ENCODE measurements at regions not wholly inside any gene's neighbourhood (a gene's known extent, or its start where the extent isn't known, plus 50 kb on each side); places are given as distances from the start of the nearest gene placed in this dataset.
A peak's percentile ranks its signal among the peaks of the same experiment; 100 is the strongest.
"Not testable (repeated sequence)": the region's sequence is repeated elsewhere in the genome, so short reads cannot be mapped to it uniquely, and the experiment has no call there.

DNA sequence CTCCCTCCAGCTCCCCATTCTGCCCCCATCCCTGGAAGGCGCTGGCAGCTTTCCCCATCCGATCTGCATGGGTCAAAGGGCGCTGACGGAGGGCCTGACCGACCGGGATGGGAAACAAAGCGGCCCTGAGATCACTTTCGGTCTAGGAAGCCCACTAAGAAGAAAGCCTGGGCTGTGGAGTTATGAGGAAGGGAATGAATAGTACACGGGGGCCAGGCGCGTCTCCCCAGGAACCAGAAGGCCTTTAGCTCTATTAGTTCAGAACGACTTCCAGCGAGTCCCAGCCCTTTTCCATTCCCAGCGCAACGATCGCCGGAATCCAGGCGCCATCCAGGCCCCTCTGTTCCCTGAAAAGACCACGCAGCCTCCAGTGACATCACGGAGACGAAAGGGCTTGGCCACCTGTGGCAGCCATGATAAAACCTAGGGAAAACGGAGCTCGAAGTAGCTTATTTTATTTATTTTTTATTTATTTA lies 70.1 kb upstream of the CCDC180 start:
- DNase-seq: peak in 2 of 3 donors; percentile 16 to 18
- no peak overlapping the region for H3K27ac ChIP-seq (ENCODE audit: low read depth in 1 of 2, low read length in 1 of 2)
- H3K27me3 ChIP-seq (ENCODE audit: control insufficient read depth in 3 of 3, insufficient read depth in 3 of 3, low read length in 2 of 3): peaks cover 0 to 2% (median 0%) of the 10 kb centered on the region in 3 donors
- H3K4me3 ChIP-seq: no peak overlapping the region
- no peak for ATAC-seq (ENCODE audit: insufficient read depth, low FRiP score)
- H3K9ac ChIP-seq (ENCODE audit: insufficient read depth in 1 of 2, low read length in 2 of 2): no peak overlapping the region
- H3K36me3 ChIP-seq (ENCODE audit: control insufficient read depth in 4 of 4, insufficient read depth in 4 of 4, low read length in 4 of 4): peaks cover 0 to 3% (median 0%) of the 10 kb centered on the region in 4 donors
- H3K9me3 ChIP-seq (ENCODE audit: control insufficient read depth in 4 of 4, insufficient read depth in 3 of 4, low read length in 3 of 4): no peaks in the 10 kb centered on the region
- no peak for TF ChIP-seq CTCF (IDR thresholded peaks at IDR 0.05; ENCODE audit: control extremely low read depth, extremely low read depth)
- peaks cover 0 to 10% (median 4%) of the 10 kb centered on the region in 5 donors for H3K4me1 ChIP-seq (ENCODE audit: control insufficient read depth in 5 of 5, insufficient read depth in 5 of 5, low read length in 5 of 5)
- WGBS, 2 donors: 74 to 79% methylated on average over 23 of the region's 23 CpGs

DNA sequence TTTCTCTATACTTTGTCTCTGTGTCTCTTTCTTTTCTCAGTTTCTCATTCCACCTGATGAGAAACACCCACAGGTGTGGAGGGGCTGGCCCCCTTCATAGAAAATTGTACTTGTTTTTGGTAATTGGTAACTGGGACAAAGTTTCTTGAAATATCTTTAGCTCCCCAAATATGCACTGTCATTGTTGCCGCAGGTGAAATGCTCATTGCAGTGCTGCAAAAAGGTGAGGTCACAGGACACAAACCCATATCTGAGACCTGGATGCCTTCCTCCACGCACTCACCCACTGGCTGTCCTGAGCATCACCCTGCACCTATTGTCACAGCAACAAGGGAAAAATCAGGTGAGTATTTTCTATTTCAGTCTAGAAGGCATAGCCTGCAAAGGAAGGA lies 74.5 kb upstream of the CCDC180 start:
- H3K27ac ChIP-seq (ENCODE audit: low read depth in 1 of 2, low read length in 1 of 2); H3K4me1 ChIP-seq (ENCODE audit: control insufficient read depth in 5 of 5, insufficient read depth in 5 of 5, low read length in 5 of 5); H3K27me3 ChIP-seq (ENCODE audit: control insufficient read depth in 3 of 3, insufficient read depth in 3 of 3, low read length in 2 of 3); H3K9me3 ChIP-seq (ENCODE audit: control insufficient read depth in 4 of 4, insufficient read depth in 3 of 4, low read length in 3 of 4); H3K9ac ChIP-seq (ENCODE audit: insufficient read depth in 1 of 2, low read length in 2 of 2); H3K36me3 ChIP-seq (ENCODE audit: control insufficient read depth in 4 of 4, insufficient read depth in 4 of 4, low read length in 4 of 4); H3K4me3 ChIP-seq; DNase-seq; ATAC-seq (ENCODE audit: insufficient read depth, low FRiP score): not testable (repeated sequence)
- WGBS, 2 donors: 96 to 100% methylated on average over 2 of the region's 2 CpGs

GRCh38 chr9:97232060-97233008 lies 75.1 kb upstream of the CCDC180 start:
- WGBS, 2 donors: 67 to 91% methylated on average over 13 of the region's 13 CpGs
- peak in 1 of 3 donors; percentile 22 for DNase-seq
- H3K9me3 ChIP-seq (ENCODE audit: control insufficient read depth in 4 of 4, insufficient read depth in 3 of 4, low read length in 3 of 4); H3K9ac ChIP-seq (ENCODE audit: insufficient read depth in 1 of 2, low read length in 2 of 2); H3K36me3 ChIP-seq (ENCODE audit: control insufficient read depth in 4 of 4, insufficient read depth in 4 of 4, low read length in 4 of 4); H3K27me3 ChIP-seq (ENCODE audit: control insufficient read depth in 3 of 3, insufficient read depth in 3 of 3, low read length in 2 of 3); H3K27ac ChIP-seq (ENCODE audit: low read depth in 1 of 2, low read length in 1 of 2); H3K4me3 ChIP-seq; ATAC-seq (ENCODE audit: insufficient read depth, low FRiP score); H3K4me1 ChIP-seq (ENCODE audit: control insufficient read depth in 5 of 5, insufficient read depth in 5 of 5, low read length in 5 of 5): not testable (repeated sequence)

GRCh38 chr9:97222393-97222792 lies 85.1 kb upstream of the CCDC180 start:
- H3K27me3 ChIP-seq (ENCODE audit: control insufficient read depth in 3 of 3, insufficient read depth in 3 of 3, low read length in 2 of 3): peaks cover 0 to 62% (median 46%) of the 10 kb centered on the region in 3 donors
- not testable (repeated sequence) for H3K9ac ChIP-seq (ENCODE audit: insufficient read depth in 1 of 2, low read length in 2 of 2); H3K36me3 ChIP-seq (ENCODE audit: control insufficient read depth in 4 of 4, insufficient read depth in 4 of 4, low read length in 4 of 4); H3K9me3 ChIP-seq (ENCODE audit: control insufficient read depth in 4 of 4, insufficient read depth in 3 of 4, low read length in 3 of 4); H3K4me3 ChIP-seq; H3K27ac ChIP-seq (ENCODE audit: low read depth in 1 of 2, low read length in 1 of 2); ATAC-seq (ENCODE audit: insufficient read depth, low FRiP score); H3K4me1 ChIP-seq (ENCODE audit: control insufficient read depth in 5 of 5, insufficient read depth in 5 of 5, low read length in 5 of 5); DNase-seq
- WGBS, 2 donors: 10 to 12% methylated on average over 16 to 21 of the region's 21 CpGs
